ENCODE measurements at regions not wholly inside any gene's neighbourhood (a gene's known extent, or its start where the extent isn't known, plus 50 kb on each side); places are given as distances from the start of the nearest gene placed in this dataset.
"Not testable (repeated sequence)": the region's sequence is repeated elsewhere in the genome, so short reads cannot be mapped to it uniquely, and the experiment has no call there.

GRCh38 chr10:42242135-42242805 is 396.1 kb downstream of the ZNF33B start:
- intact Hi-C loops (cut with DNase I; ENCODE audit: low total_unique reads), result no loop called here
- TF ChIP-seq CTCF (IDR thresholded peaks at IDR 0.05) (no peak), POLR2A (IDR thresholded peaks at IDR 0.05) (no peak)
- WGBS, 2 donors, result 24 to 45% methylated on average over 23 to 44 of the region's 85 CpGs
- no peak for DNase-seq (ENCODE audit: low spot score in 2 of 2)
- H3K4me3 ChIP-seq (ENCODE audit: low read depth, poor library complexity, severe bottlenecking), result no peak overlapping the region

- 92 to 95% methylated on average over 13 of the region's 13 CpGs for WGBS, 2 donors
- DNase-seq (ENCODE audit: low spot score in 2 of 2); H3K4me3 ChIP-seq (ENCODE audit: low read depth, poor library complexity, severe bottlenecking); intact Hi-C loops (cut with DNase I; ENCODE audit: low total_unique reads): not testable (repeated sequence)
These were observed 402.0 kb downstream of the ZNF33B start for GRCh38 chr10:42236401-42236800.

GRCh38 chr10:42235736-42236135 is 402.6 kb downstream of the ZNF33B start:
- H3K4me3 ChIP-seq (ENCODE audit: low read depth, poor library complexity, severe bottlenecking); intact Hi-C loops (cut with DNase I; ENCODE audit: low total_unique reads); DNase-seq (ENCODE audit: low spot score in 2 of 2): not testable (repeated sequence)
- WGBS, 2 donors, result 81 to 86% methylated on average over 9 to 14 of the region's 14 CpGs

- 77 to 82% methylated on average over 3 of the region's 3 CpGs for WGBS, 2 donors
- DNase-seq (ENCODE audit: low spot score in 2 of 2); H3K4me3 ChIP-seq (ENCODE audit: low read depth, poor library complexity, severe bottlenecking); intact Hi-C loops (cut with DNase I; ENCODE audit: low total_unique reads): not testable (repeated sequence)
These were observed 403.1 kb downstream of the ZNF33B start for GRCh38 chr10:42235241-42235640.

GRCh38 chr10:42234506-42234905 is 403.9 kb downstream of the ZNF33B start:
- intact Hi-C loops (cut with DNase I; ENCODE audit: low total_unique reads); H3K4me3 ChIP-seq (ENCODE audit: low read depth, poor library complexity, severe bottlenecking); DNase-seq (ENCODE audit: low spot score in 2 of 2): not testable (repeated sequence)
- WGBS, 2 donors, result 67 to 78% methylated on average over 4 to 5 of the region's 5 CpGs

- not testable (repeated sequence) for DNase-seq (ENCODE audit: low spot score in 2 of 2); H3K4me3 ChIP-seq (ENCODE audit: low read depth, poor library complexity, severe bottlenecking)
- WGBS, 2 donors, result 72 to 82% methylated on average over 8 of the region's 8 CpGs
These were observed 404.7 kb downstream of the ZNF33B start for GRCh38 chr10:42233461-42234206.

GRCh38 chr10:42232955-42233354 is 405.4 kb downstream of the ZNF33B start:
- H3K4me3 ChIP-seq (ENCODE audit: low read depth, poor library complexity, severe bottlenecking); intact Hi-C loops (cut with DNase I; ENCODE audit: low total_unique reads); DNase-seq (ENCODE audit: low spot score in 2 of 2): not testable (repeated sequence)
- WGBS, 2 donors, result 100% methylated on average over 1 of the region's 1 CpG

More at GRCh38 chr10:42233461-42234206, 404.7 kb downstream of the ZNF33B start:
- intact Hi-C loops (cut with DNase I; ENCODE audit: low total_unique reads), result not testable (repeated sequence)

- intact Hi-C loops (cut with DNase I; ENCODE audit: low total_unique reads); H3K4me3 ChIP-seq (ENCODE audit: low read depth, poor library complexity, severe bottlenecking); DNase-seq (ENCODE audit: low spot score in 2 of 2): not testable (repeated sequence)
- WGBS, 2 donors, result 75 to 88% methylated on average over 4 of the region's 4 CpGs
These were observed 407.6 kb downstream of the ZNF33B start for GRCh38 chr10:42230812-42231211.

GRCh38 chr10:42230115-42230514 is 408.3 kb downstream of the ZNF33B start:
- DNase-seq (ENCODE audit: low spot score in 2 of 2); H3K4me3 ChIP-seq (ENCODE audit: low read depth, poor library complexity, severe bottlenecking); intact Hi-C loops (cut with DNase I; ENCODE audit: low total_unique reads): not testable (repeated sequence)
- WGBS, 2 donors, result 49 to 64% methylated on average over 2 of the region's 2 CpGs

- DNase-seq (ENCODE audit: low spot score in 2 of 2); intact Hi-C loops (cut with DNase I; ENCODE audit: low total_unique reads); H3K4me3 ChIP-seq (ENCODE audit: low read depth, poor library complexity, severe bottlenecking): not testable (repeated sequence)
These were observed 410.5 kb downstream of the ZNF33B start for GRCh38 chr10:42227859-42228258.

- intact Hi-C loops (cut with DNase I; ENCODE audit: low total_unique reads); H3K4me3 ChIP-seq (ENCODE audit: low read depth, poor library complexity, severe bottlenecking); DNase-seq (ENCODE audit: low spot score in 2 of 2): not testable (repeated sequence)
- 54 to 58% methylated on average over 3 of the region's 3 CpGs for WGBS, 2 donors
These were observed 444.8 kb downstream of the ZNF33B start for GRCh38 chr10:42193588-42193987.

- 0 to 2% methylated on average over 4 of the region's 4 CpGs for WGBS, 2 donors
- intact Hi-C loops (cut with DNase I; ENCODE audit: low total_unique reads); H3K4me3 ChIP-seq (ENCODE audit: low read depth, poor library complexity, severe bottlenecking): not testable (repeated sequence)
- DNase-seq (ENCODE audit: low spot score in 2 of 2), result peak in 1 of 2 donors; percentile 31
These were observed 445.9 kb downstream of the ZNF33B start for GRCh38 chr10:42192450-42192849.

GRCh38 chr10:42187501-42188195 is 450.7 kb downstream of the ZNF33B start:
- H3K4me3 ChIP-seq (ENCODE audit: low read depth, poor library complexity, severe bottlenecking); DNase-seq (ENCODE audit: low spot score in 2 of 2); intact Hi-C loops (cut with DNase I; ENCODE audit: low total_unique reads): not testable (repeated sequence)
- 61 to 64% methylated on average over 6 of the region's 6 CpGs for WGBS, 2 donors

Data from lower leg skin (tissue), 4 donors.